ENCODE measurements at regions not wholly inside any gene's neighbourhood (a gene's known extent, or its start where the extent isn't known, plus 50 kb on each side); places are given as distances from the start of the nearest gene placed in this dataset.

- CTCF ChIA-PET = no interaction called here
- Mint-ChIP-seq H3K4me3 (no peak overlapping the region), H3K27ac (no peak overlapping the region), H3K9me3 (no peaks in the 10 kb centered on the region), H3K4me1 (peaks cover 27% of the 10 kb centered on the region), H3K27me3 (ENCODE audit: low read depth) (no peaks in the 10 kb centered on the region), H3K36me3 (no peaks in the 10 kb centered on the region)
- DNase-seq (ENCODE audit: low spot score) (no peak), ATAC-seq (no peak)
- TF ChIP-seq RORB (CRISPR knock-in tag; IDR thresholded peaks at IDR 0.05) (no peak), E2F1 (CRISPR knock-in tag; IDR thresholded peaks at IDR 0.05) (no peak), HMGA2 (CRISPR knock-in tag; IDR thresholded peaks at IDR 0.05) (no peak), ZNF281 (CRISPR knock-in tag; IDR thresholded peaks at IDR 0.05) (no peak), ZNF219 (CRISPR knock-in tag; IDR thresholded peaks at IDR 0.05; ENCODE audit: borderline replicate concordance) (no peak), TCF7 (CRISPR knock-in tag; IDR thresholded peaks at IDR 0.05; ENCODE audit: low read depth) (no peak), CDX4 (CRISPR knock-in tag; IDR thresholded peaks at IDR 0.05; ENCODE audit: borderline replicate concordance) (no peak), CREM (CRISPR knock-in tag; IDR thresholded peaks at IDR 0.05) (no peak), EMX1 (CRISPR knock-in tag; IDR thresholded peaks at IDR 0.05) (no peak), CBFB (CRISPR knock-in tag; IDR thresholded peaks at IDR 0.05; ENCODE audit: low read depth) (no peak), MYBL2 (CRISPR knock-in tag; IDR thresholded peaks at IDR 0.05) (no peak), USF2 (CRISPR knock-in tag; IDR thresholded peaks at IDR 0.05) (no peak), NFE2L1 (CRISPR knock-in tag; IDR thresholded peaks at IDR 0.05) (no peak), ZNF232 (CRISPR knock-in tag; IDR thresholded peaks at IDR 0.05) (no peak)
- POLR2A ChIA-PET = no interaction called here
These were observed 945.0 kb upstream of the PCDH20 start for GRCh38 chr13:62360609-62361008.

GRCh38 chr13:62358646-62358932 is 942.9 kb upstream of the PCDH20 start:
- no peak for DNase-seq (ENCODE audit: low spot score)
- CTCF ChIA-PET = interaction anchor here (0.8 to 2.1 kb wide), 5 partner anchors 10 to 241 kb away, joined by 3 to 27 read pairs (median 6); no protein-coding TSS in a partner anchor
- ATAC-seq = no peak
- POLR2A ChIA-PET = no interaction called here
- Mint-ChIP-seq H3K4me3 (no peak overlapping the region), H3K36me3 (no peaks in the 10 kb centered on the region), H3K9me3 (no peaks in the 10 kb centered on the region), H3K4me1 (peaks cover 27% of the 10 kb centered on the region), H3K27me3 (ENCODE audit: low read depth) (no peaks in the 10 kb centered on the region), H3K27ac (no peak overlapping the region)
- TF ChIP-seq ZNF396 (CRISPR knock-in tag; IDR thresholded peaks at IDR 0.05; ENCODE audit: borderline replicate concordance) = no peak
- TF ChIP-seq CTCF (IDR thresholded peaks at IDR 0.05) = no peak
- no peak for TF ChIP-seq ZNF416 (CRISPR knock-in tag; IDR thresholded peaks at IDR 0.05)
- TF ChIP-seq MYBL2 (CRISPR knock-in tag; IDR thresholded peaks at IDR 0.05) = no peak
- no peak for TF ChIP-seq ZNF423 (CRISPR knock-in tag; IDR thresholded peaks at IDR 0.05)
- TF ChIP-seq ATF3 (CRISPR knock-in tag; conservative IDR thresholded peaks at IDR 0.05) = no peak
- TF ChIP-seq FOXJ3 (CRISPR knock-in tag; IDR thresholded peaks at IDR 0.05; ENCODE audit: borderline replicate concordance) = no peak
- no peak for TF ChIP-seq CREM (CRISPR knock-in tag; IDR thresholded peaks at IDR 0.05)
- TF ChIP-seq ERG (CRISPR knock-in tag; IDR thresholded peaks at IDR 0.05) = no peak
- TF ChIP-seq KAT7 (CRISPR knock-in tag; IDR thresholded peaks at IDR 0.05; ENCODE audit: borderline replicate concordance) = no peak
- no peak for TF ChIP-seq NFYB (CRISPR knock-in tag; conservative IDR thresholded peaks at IDR 0.05; ENCODE audit: low read depth)
- no peak for TF ChIP-seq ZNF219 (CRISPR knock-in tag; IDR thresholded peaks at IDR 0.05; ENCODE audit: borderline replicate concordance)
- no peak for TF ChIP-seq SP1 (CRISPR knock-in tag; conservative IDR thresholded peaks at IDR 0.05)
- TF ChIP-seq GTF2I (CRISPR knock-in tag; conservative IDR thresholded peaks at IDR 0.05) = no peak
- no peak for TF ChIP-seq GRHL2 (CRISPR knock-in tag; IDR thresholded peaks at IDR 0.05; ENCODE audit: insufficient replicate concordance, severe bottlenecking)
- no peak for TF ChIP-seq ZNF425 (CRISPR knock-in tag; conservative IDR thresholded peaks at IDR 0.05)
